Smooth muscle cell (in vitro differentiated cells): ENCODE measurements at regions not wholly inside any gene's neighbourhood (a gene's known extent, or its start where the extent isn't known, plus 50 kb on each side); places are given as distances from the start of the nearest gene placed in this dataset.

Experiments
- DNase-seq: peaks from one replicate; lab custom pipeline; 2025; ENCODE audit not compliant: unreplicated experiment; lab: John Stamatoyannopoulos, UW
- H2AFZ ChIP-seq: fragments of 200-600 bp; sonication (generic); 2 replicates; pipeline ENCODE4 v1.6.0; 2016; ENCODE audit warnings: antibody characterized with exemption, low read depth, mild to moderate bottlenecking
- H3F3A ChIP-seq: fragments of 200-600 bp; sonication (generic); 2 replicates; pipeline ENCODE4 v1.6.0; 2017; ENCODE audit warnings: antibody characterized with exemption, low read depth
- H3K27ac ChIP-seq: fragments of 200-600 bp; sonication (generic); 2 replicates; pipeline ENCODE4 v1.5.1; 2016; ENCODE audit warnings: low read depth, mild to moderate bottlenecking
- H3K27me3 ChIP-seq: fragments of 200-600 bp; sonication (generic); 2 replicates; pipeline ENCODE4 v1.6.1; 2016; ENCODE audit warnings: low read depth, mild to moderate bottlenecking
- H3K36me3 ChIP-seq: fragments of 200-600 bp; sonication (generic); 2 replicates; pipeline ENCODE4 v1.5.1; 2016; ENCODE audit warnings: low read depth
- H3K4me1 ChIP-seq: fragments of 200-600 bp; sonication (generic); 2 replicates; pipeline ENCODE4 v1.5.1; 2016; ENCODE audit warnings: low read depth
- H3K4me2 ChIP-seq: fragments of 200-600 bp; sonication (generic); 2 replicates; pipeline ENCODE4 v1.6.0; 2016; ENCODE audit warnings: mild to moderate bottlenecking
- H3K4me3 ChIP-seq: fragments of 200-600 bp; sonication (generic); 2 replicates; pipeline ENCODE4 v1.5.1; 2016; ENCODE audit warnings: mild to moderate bottlenecking
- H3K79me2 ChIP-seq: fragments of 200-600 bp; sonication (generic); 2 replicates; pipeline ENCODE4 v1.6.0; 2016; ENCODE audit warnings: low read depth, mild to moderate bottlenecking
- H3K9ac ChIP-seq: fragments of 200-600 bp; sonication (generic); 2 replicates; pipeline ENCODE4 v1.6.0; 2016; ENCODE audit warnings: low read depth
- H3K9me3 ChIP-seq: fragments of 200-600 bp; sonication (generic); replicated peaks from 2 replicates; pipeline ENCODE4 v1.5.1; 2016; ENCODE audit warnings: low read depth
- H4K20me1 ChIP-seq: fragments of 200-600 bp; sonication (generic); 2 replicates; pipeline ENCODE4 v1.6.0; 2016; ENCODE audit warnings: low read depth
- WGBS: methylation state at CpG from one replicate; pipeline ENCODE4 v1.1.7; 2016; ENCODE audit warnings: low lambda C conversion rate; 5-methylcytosine and 5-hydroxymethylcytosine counted together
- TF ChIP-seq, protein P1 (sequence below): fragments of 200-600 bp; sonication (generic); IDR thresholded peaks from 2 replicates; pipeline ENCODE4 v1.5.1; 2017; ENCODE audit warnings: borderline replicate concordance, mild to moderate bottlenecking, antibody characterized with exemption; ENCODE audit not compliant: insufficient read depth, poor library complexity, severe bottlenecking

DNA sequence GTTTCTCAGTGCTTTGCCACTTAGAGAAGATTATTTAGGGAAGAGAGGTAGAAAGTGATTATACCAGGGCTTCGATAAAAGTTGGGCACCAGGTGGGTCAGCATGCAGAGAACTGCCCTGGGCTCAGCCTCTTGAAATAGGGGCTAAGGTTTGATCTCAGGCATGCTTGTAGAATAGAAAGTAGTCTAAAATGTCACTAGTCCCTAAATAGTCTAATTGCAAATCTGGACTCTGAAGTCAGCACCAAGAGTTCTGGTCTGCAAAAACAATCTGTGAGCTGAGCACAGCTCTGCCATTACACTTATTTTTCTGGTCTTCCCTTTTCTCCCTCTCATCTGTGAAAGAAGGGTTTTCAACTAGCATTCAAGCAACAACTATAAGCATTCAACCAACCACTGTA is 248.0 kb downstream of the SMARCA2 start:
- no peaks in the 10 kb centered on the region for H4K20me1 ChIP-seq
- 100% methylated on average over 1 of the region's 1 CpG for WGBS
- H3K27ac ChIP-seq = no peak overlapping the region
- no peaks in the 10 kb centered on the region for H3F3A ChIP-seq
- DNase-seq = no peak
- H3K79me2 ChIP-seq = no peaks in the 10 kb centered on the region
- no peaks in the 10 kb centered on the region for H3K36me3 ChIP-seq
- H3K4me3 ChIP-seq = no peak overlapping the region
- no peaks in the 10 kb centered on the region for H3K27me3 ChIP-seq
- H3K9me3 ChIP-seq = no peaks in the 10 kb centered on the region
- TF ChIP-seq, protein P1, sequence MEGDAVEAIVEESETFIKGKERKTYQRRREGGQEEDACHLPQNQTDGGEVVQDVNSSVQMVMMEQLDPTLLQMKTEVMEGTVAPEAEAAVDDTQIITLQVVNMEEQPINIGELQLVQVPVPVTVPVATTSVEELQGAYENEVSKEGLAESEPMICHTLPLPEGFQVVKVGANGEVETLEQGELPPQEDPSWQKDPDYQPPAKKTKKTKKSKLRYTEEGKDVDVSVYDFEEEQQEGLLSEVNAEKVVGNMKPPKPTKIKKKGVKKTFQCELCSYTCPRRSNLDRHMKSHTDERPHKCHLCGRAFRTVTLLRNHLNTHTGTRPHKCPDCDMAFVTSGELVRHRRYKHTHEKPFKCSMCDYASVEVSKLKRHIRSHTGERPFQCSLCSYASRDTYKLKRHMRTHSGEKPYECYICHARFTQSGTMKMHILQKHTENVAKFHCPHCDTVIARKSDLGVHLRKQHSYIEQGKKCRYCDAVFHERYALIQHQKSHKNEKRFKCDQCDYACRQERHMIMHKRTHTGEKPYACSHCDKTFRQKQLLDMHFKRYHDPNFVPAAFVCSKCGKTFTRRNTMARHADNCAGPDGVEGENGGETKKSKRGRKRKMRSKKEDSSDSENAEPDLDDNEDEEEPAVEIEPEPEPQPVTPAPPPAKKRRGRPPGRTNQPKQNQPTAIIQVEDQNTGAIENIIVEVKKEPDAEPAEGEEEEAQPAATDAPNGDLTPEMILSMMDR = no peak
- no peak overlapping the region for H3K9ac ChIP-seq
- no peak overlapping the region for H2AFZ ChIP-seq
- peaks cover 5% of the 10 kb centered on the region for H3K4me1 ChIP-seq
- H3K4me2 ChIP-seq = no peak overlapping the region

DNA sequence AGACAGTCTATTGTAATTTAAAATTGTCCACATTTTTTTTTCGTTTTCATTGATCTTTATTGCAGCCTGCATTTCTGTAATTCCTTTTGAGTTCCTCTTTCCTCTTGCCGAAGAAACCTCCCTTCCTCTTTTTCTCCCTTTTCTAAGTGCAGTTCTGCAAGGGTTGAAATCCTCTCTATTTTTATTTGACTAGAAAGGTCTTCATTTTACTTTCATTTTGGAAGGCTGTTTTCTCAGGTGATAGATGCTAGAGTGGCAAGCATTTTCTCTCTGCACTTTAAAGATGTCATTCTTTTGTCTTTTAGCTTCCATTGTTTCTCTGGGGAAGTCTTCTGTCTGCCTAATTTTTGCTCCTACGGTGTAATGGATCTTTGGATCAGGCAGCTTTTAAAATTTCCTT is 248.5 kb downstream of the SMARCA2 start:
- Histone ChIP-seq H4K20me1 (no peaks in the 10 kb centered on the region), H3K4me3 (no peak overlapping the region), H3K9ac (no peak overlapping the region), H3K27ac (no peak overlapping the region), H3K79me2 (no peaks in the 10 kb centered on the region), H3K36me3 (no peaks in the 10 kb centered on the region), H2AFZ (no peak overlapping the region), H3K9me3 (no peaks in the 10 kb centered on the region), H3K27me3 (no peaks in the 10 kb centered on the region), H3K4me1 (peaks cover 5% of the 10 kb centered on the region), H3K4me2 (no peak overlapping the region), H3F3A (no peaks in the 10 kb centered on the region)
- 64% methylated on average over 3 of the region's 3 CpGs for WGBS
- TF ChIP-seq, protein P1 = no peak
- no peak for DNase-seq

DNA sequence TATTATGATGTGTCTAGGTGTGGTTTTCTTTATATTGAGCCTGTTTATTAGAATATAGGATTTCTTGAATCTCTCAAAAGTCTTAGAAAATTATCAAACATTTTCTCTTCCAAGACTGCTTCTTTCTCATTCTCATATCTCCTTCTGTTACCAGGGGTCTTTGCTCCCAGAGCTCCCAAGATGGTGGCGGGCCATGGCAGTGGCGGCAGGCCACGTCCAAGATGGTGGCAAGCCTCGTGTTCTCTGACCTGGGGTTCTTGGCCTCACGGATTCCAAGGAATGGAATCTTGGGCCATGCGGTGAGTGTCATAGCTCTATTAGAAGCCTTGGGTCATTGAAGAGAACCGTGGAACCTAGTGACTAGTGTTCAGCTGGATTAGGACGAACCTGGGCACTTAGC is 248.9 kb downstream of the SMARCA2 start:
- no peaks in the 10 kb centered on the region for H3K79me2 ChIP-seq
- 97% methylated on average over 8 of the region's 8 CpGs for WGBS
- no peaks in the 10 kb centered on the region for H3K9me3 ChIP-seq
- H4K20me1 ChIP-seq = no peaks in the 10 kb centered on the region
- no peak overlapping the region for H3K9ac ChIP-seq
- no peaks in the 10 kb centered on the region for H3F3A ChIP-seq
- DNase-seq = no peak
- no peak overlapping the region for H3K27ac ChIP-seq
- TF ChIP-seq, protein P1 = no peak
- no peaks in the 10 kb centered on the region for H3K27me3 ChIP-seq
- H3K4me3 ChIP-seq = no peak overlapping the region
- H2AFZ ChIP-seq = no peak overlapping the region
- peaks cover 5% of the 10 kb centered on the region for H3K4me1 ChIP-seq
- H3K4me2 ChIP-seq = no peak overlapping the region
- no peaks in the 10 kb centered on the region for H3K36me3 ChIP-seq

DNA sequence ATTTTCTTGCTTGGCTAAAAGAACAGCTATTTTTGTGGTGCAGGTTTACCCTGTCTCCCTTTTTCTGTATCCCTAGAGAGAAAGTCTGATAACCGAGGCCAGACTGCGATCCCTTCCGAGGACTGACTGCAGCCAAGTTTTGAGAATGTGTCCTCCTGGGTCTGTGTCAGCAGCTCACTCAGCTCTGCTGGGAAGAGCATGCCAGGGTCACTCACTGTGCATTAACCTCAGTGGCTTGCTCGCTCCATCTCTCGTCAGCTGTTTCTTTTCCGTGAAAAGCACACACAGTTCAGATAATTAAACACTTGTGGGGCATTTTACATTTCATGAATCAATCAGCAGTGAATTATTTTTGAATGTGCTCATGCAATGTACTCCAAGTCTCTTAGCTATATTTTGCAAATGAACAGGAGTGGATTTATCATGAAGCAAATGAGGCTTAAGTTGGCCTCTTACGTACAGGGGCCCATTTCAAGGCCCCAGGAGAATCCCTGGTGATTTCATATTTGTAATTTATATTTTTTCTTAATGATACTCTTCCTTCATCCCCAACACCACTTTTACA is 252.1 kb downstream of the SMARCA2 start:
- no peaks in the 10 kb centered on the region for H3K9me3 ChIP-seq
- TF ChIP-seq, protein P1 = no peak
- no peaks in the 10 kb centered on the region for H3K4me1 ChIP-seq
- H3F3A ChIP-seq = no peaks in the 10 kb centered on the region
- no peak for DNase-seq
- no peaks in the 10 kb centered on the region for H3K27me3 ChIP-seq
- no peak overlapping the region for H3K9ac ChIP-seq
- H3K27ac ChIP-seq = no peak overlapping the region
- WGBS = 52% methylated on average over 7 of the region's 7 CpGs
- no peaks in the 10 kb centered on the region for H3K36me3 ChIP-seq
- no peak overlapping the region for H3K4me3 ChIP-seq
- no peak overlapping the region for H3K4me2 ChIP-seq
- H2AFZ ChIP-seq = no peak overlapping the region
- no peaks in the 10 kb centered on the region for H3K79me2 ChIP-seq
- H4K20me1 ChIP-seq = no peaks in the 10 kb centered on the region
